Hematopoietic multipotent progenitor cell treated with erythropoietin and hydrocortisone succinate and interleukin-3 and kit ligand, for 8 days (in vitro differentiated cells): ENCODE measurements at regions not wholly inside any gene's neighbourhood (a gene's known extent, or its start where the extent isn't known, plus 50 kb on each side); places are given as distances from the start of the nearest gene placed in this dataset.

Experiments
- DNase-seq: peaks from one replicate; pipeline ENCODE4 v3.0.0-alpha.2; 2015

GRCh38 chr16:79497606-79498350 lies 102.8 kb downstream of the MAF start:
- DNase-seq = no peak

- no peak for DNase-seq
These were observed 106.6 kb downstream of the MAF start for GRCh38 chr16:79493911-79494310.

GRCh38 chr16:79492036-79492435 lies 108.5 kb downstream of the MAF start:
- no peak for DNase-seq

GRCh38 chr16:79485020-79485419 lies 115.5 kb downstream of the MAF start:
- DNase-seq = no peak

GRCh38 chr16:79484237-79484636 lies 116.3 kb downstream of the MAF start:
- no peak for DNase-seq

GRCh38 chr16:79483336-79483735 lies 117.2 kb downstream of the MAF start:
- DNase-seq = no peak

- no peak for DNase-seq
These were observed 118.5 kb downstream of the MAF start for GRCh38 chr16:79482011-79482410.

- no peak for DNase-seq
These were observed 119.6 kb downstream of the MAF start for GRCh38 chr16:79480929-79481328.

- DNase-seq = no peak
These were observed 120.5 kb downstream of the MAF start for GRCh38 chr16:79480056-79480455.

GRCh38 chr16:79476580-79476979 lies 124.0 kb downstream of the MAF start:
- no peak for DNase-seq

- DNase-seq = no peak
These were observed 124.7 kb downstream of the MAF start for GRCh38 chr16:79475841-79476240.

- DNase-seq = no peak
These were observed 127.1 kb downstream of the MAF start for GRCh38 chr16:79473456-79473855.

GRCh38 chr16:79472426-79472825 lies 128.1 kb downstream of the MAF start:
- no peak for DNase-seq

GRCh38 chr16:79469999-79470398 lies 130.5 kb downstream of the MAF start:
- DNase-seq = no peak

- DNase-seq = no peak
These were observed 131.9 kb downstream of the MAF start for GRCh38 chr16:79468631-79469030.

- DNase-seq = no peak
These were observed 132.4 kb downstream of the MAF start for GRCh38 chr16:79468121-79468552.

GRCh38 chr16:79466111-79466510 lies 134.4 kb downstream of the MAF start:
- DNase-seq = no peak

GRCh38 chr16:79463841-79464240 lies 136.7 kb downstream of the MAF start:
- no peak for DNase-seq

- no peak for DNase-seq
These were observed 144.5 kb downstream of the MAF start for GRCh38 chr16:79456036-79456435.

GRCh38 chr16:79452671-79453070 lies 147.9 kb downstream of the MAF start:
- DNase-seq = no peak

GRCh38 chr16:79451196-79451816 lies 149.2 kb downstream of the MAF start:
- peak; percentile 32 for DNase-seq

- DNase-seq = no peak
These were observed 150.6 kb downstream of the MAF start for GRCh38 chr16:79449900-79450299.

- no peak for DNase-seq
These were observed 151.3 kb downstream of the MAF start for GRCh38 chr16:79449067-79449769.

GRCh38 chr16:79444572-79444971 lies 156.0 kb downstream of the MAF start:
- no peak for DNase-seq
